ENCODE measurements at regions not wholly inside any gene's neighbourhood (a gene's known extent, or its start where the extent isn't known, plus 50 kb on each side); places are given as distances from the start of the nearest gene placed in this dataset.

GRCh38 chr14:30266290-30266689, 292.7 kb upstream of the G2E3 start:
- Histone ChIP-seq H4K8ac (replicated peaks; ENCODE audit: insufficient read length, low read depth, low read length) (no peak overlapping the region), H3K9ac (ENCODE audit: extremely low read depth, insufficient read length, low read length) (no peak overlapping the region), H3K27ac (ENCODE audit: insufficient read length, low read depth, low read length) (no peak overlapping the region), H2BK12ac (ENCODE audit: insufficient read length, low read depth, low read length) (no peak overlapping the region), H3K79me2 (ENCODE audit: insufficient read depth, low read length) (no peaks in the 10 kb centered on the region), H3K79me1 (ENCODE audit: insufficient read depth, low read depth, low read length, poor library complexity, severe bottlenecking) (no peaks in the 10 kb centered on the region), H3K14ac (ENCODE audit: insufficient read depth, low read length) (no peak overlapping the region), H3K4me1 (ENCODE audit: insufficient read depth, low read length) (no peaks in the 10 kb centered on the region; the same call in 1 of the 2 replicates), H3K56ac (ENCODE audit: insufficient read length, low read depth, low read length) (no peak overlapping the region), H3K23ac (ENCODE audit: insufficient read length, low read depth, low read length) (no peak overlapping the region), H2BK15ac (ENCODE audit: low read depth, low read length) (no peak overlapping the region), H3K23me2 (ENCODE audit: insufficient read length, low read depth, low read length, poor library complexity, severe bottlenecking) (no peaks in the 10 kb centered on the region), H2AFZ (ENCODE audit: low read length) (no peak overlapping the region), H4K20me1 (ENCODE audit: control insufficient read depth, insufficient read depth, insufficient read length) (no peaks in the 10 kb centered on the region), H3K27me3 (ENCODE audit: insufficient read depth, low read length) (no peaks in the 10 kb centered on the region), H3K9me3 (ENCODE audit: control insufficient read depth, low read depth, low read length) (no peaks in the 10 kb centered on the region), H4K5ac (ENCODE audit: insufficient read length, low read depth, low read length) (no peak overlapping the region), H3K18ac (ENCODE audit: insufficient read length, low read depth, low read length) (no peak overlapping the region), H2BK20ac (ENCODE audit: low read depth, low read length, poor library complexity, severe bottlenecking) (no peak overlapping the region), H2BK120ac (ENCODE audit: low read depth, low read length, poor library complexity, severe bottlenecking) (no peak overlapping the region), H3K4me2 (ENCODE audit: insufficient read depth, insufficient read length, low read length) (no peak overlapping the region), H3T11ph (ENCODE audit: low read length) (no peak overlapping the region), H4K91ac (ENCODE audit: insufficient read length, low read depth, low read length) (no peak overlapping the region), H2AK5ac (ENCODE audit: insufficient read length, low read length) (no peak overlapping the region), H3K4ac (ENCODE audit: low read depth, low read length) (no peak overlapping the region), H2BK5ac (ENCODE audit: insufficient read length, low read length) (no peak overlapping the region)
- no peaks in the 10 kb centered on the region for H3K36me3 Mint-ChIP-seq (ENCODE audit: insufficient read depth in 1 of 3, low read depth in 3 of 3)
- TF ChIP-seq CTCF (conservative IDR thresholded peaks at IDR 0.05): peak; percentile 63
- H3K9me3 Mint-ChIP-seq: no peaks in the 10 kb centered on the region
- H3K27ac Mint-ChIP-seq: no peak overlapping the region
- peaks cover 8% of the 10 kb centered on the region for H3K27me3 Mint-ChIP-seq (ENCODE audit: low read depth)
- H3K4me3 Mint-ChIP-seq: no peak overlapping the region
- H3K4me1 Mint-ChIP-seq: peaks cover 12 to 18% of the 10 kb centered on the region in 2 experiments
- no CpG with 5 or more reads among the region's 3 CpGs for WGBS (ENCODE audit: extremely low coverage, insufficient read length, low lambda C conversion rate)
- no peak for DNase-seq

All from H9 (cell line).